ENCODE measurements at regions not wholly inside any gene's neighbourhood (a gene's known extent, or its start where the extent isn't known, plus 50 kb on each side); places are given as distances from the start of the nearest gene placed in this dataset.

DNA sequence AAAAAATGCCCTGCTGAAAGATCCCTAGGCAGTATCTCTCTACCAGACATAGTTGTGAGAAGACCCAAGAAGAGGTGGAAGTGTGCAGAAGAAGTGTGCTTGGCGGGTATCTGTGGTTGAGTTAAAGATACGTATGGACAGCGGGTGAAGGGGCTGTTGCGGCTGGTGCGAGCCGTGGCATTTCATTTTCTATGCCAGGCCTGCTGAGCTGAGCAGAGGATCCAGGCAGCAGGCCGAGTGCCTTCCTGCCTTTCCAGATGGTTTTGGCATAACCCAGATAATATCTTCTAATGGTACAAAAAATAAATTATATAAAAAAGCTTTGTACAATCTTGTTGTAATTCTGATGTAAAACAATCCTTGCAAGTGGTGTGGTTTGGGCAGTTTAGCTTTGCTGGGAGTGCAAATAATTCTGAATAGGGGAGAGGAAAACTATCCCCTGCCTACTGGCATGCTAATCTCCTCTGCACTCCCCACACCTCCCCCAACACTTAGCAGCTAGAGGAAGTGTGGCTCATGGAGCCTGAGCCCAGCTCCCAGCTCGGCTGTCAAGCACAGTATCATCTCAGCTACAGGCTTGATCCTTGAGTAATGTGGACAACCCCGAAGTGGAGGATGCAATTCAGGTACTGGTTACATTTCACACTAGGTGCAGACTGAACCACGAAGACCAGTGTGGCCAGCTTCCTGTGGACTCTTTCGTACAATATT lies 168.9 kb downstream of the VRK1 start:
- TF ChIP-seq, protein P1, sequence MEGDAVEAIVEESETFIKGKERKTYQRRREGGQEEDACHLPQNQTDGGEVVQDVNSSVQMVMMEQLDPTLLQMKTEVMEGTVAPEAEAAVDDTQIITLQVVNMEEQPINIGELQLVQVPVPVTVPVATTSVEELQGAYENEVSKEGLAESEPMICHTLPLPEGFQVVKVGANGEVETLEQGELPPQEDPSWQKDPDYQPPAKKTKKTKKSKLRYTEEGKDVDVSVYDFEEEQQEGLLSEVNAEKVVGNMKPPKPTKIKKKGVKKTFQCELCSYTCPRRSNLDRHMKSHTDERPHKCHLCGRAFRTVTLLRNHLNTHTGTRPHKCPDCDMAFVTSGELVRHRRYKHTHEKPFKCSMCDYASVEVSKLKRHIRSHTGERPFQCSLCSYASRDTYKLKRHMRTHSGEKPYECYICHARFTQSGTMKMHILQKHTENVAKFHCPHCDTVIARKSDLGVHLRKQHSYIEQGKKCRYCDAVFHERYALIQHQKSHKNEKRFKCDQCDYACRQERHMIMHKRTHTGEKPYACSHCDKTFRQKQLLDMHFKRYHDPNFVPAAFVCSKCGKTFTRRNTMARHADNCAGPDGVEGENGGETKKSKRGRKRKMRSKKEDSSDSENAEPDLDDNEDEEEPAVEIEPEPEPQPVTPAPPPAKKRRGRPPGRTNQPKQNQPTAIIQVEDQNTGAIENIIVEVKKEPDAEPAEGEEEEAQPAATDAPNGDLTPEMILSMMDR (IDR thresholded peaks at IDR 0.05; ENCODE audit: low read depth, low read length) = no peak
- TF ChIP-seq, protein P2, sequence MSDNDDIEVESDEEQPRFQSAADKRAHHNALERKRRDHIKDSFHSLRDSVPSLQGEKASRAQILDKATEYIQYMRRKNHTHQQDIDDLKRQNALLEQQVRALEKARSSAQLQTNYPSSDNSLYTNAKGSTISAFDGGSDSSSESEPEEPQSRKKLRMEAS (IDR thresholded peaks at IDR 0.05; ENCODE audit: low read depth, low read length) = no peak
- TF ChIP-seq POLR2A (IDR thresholded peaks at IDR 0.05; ENCODE audit: extremely low read depth, insufficient read length) = no peak

Data from NB4 (cell line).